ENCODE measurements at regions not wholly inside any gene's neighbourhood (a gene's known extent, or its start where the extent isn't known, plus 50 kb on each side); places are given as distances from the start of the nearest gene placed in this dataset.
A peak's percentile ranks its signal among the peaks of the same experiment; 100 is the strongest.

- peak; percentile 72 for DNase-seq (ENCODE audit: low spot score)
- ChIA-PET CTCF (ENCODE audit: low intra/inter-chr PET ratio, low total read pairs) (no interaction called here), POLR2A (interaction anchor here (1.0 to 1.9 kb wide), 2 partner anchors 9 to 61 kb away, joined by 6 to 7 read pairs; no protein-coding TSS in a partner anchor)
- no TSS peak for BruUV-seq (replicated peaks)
- H3K4me1 ChIP-seq (ENCODE audit: insufficient read depth, low read length) = peaks cover 53% of the 10 kb centered on the region
- peak; percentile 79 for FAIRE-seq
- in situ Hi-C loops (cut with HindIII; ENCODE audit: extremely low pct_ligation_motif_present, low pct_unique_long_range_greater_than_20kb) (no loop called here), intact Hi-C loops (cut with micrococcal nuclease; ENCODE audit: unreplicated experiment) (no loop called here)
- 51% methylated on average over 11 of the region's 27 CpGs for whole genome bisulfite sequencing (ENCODE audit: low lambda C conversion rate)
- peaks cover 0 to 10% of the 10 kb centered on the region in 2 experiments; a peak in 3 of 5 replicates for H3K27me3 ChIP-seq (ENCODE audit: control insufficient read depth in 1 of 2, insufficient read depth in 2 of 2, low read length in 2 of 2)
- no peaks in the 10 kb centered on the region for H4K20me1 ChIP-seq (ENCODE audit: insufficient read depth, low read length)
- H3K9ac ChIP-seq (ENCODE audit: insufficient read depth, low read depth, low read length) = no peak overlapping the region
- no peaks in the 10 kb centered on the region for H3K36me3 ChIP-seq (replicated peaks in 1 of 2; ENCODE audit: control insufficient read depth in 1 of 2, insufficient read depth in 2 of 2, low read length in 2 of 2)
- H3K4me3 ChIP-seq (replicated peaks in 1 of 3; ENCODE audit: insufficient read depth in 1 of 3, low read depth in 2 of 3, low read length in 3 of 3) = peak overlapping the region in 1 of 3 experiments; percentile 27; a peak in 1 of 6 replicates
- peak overlapping the region; percentile 61 for H3K4me2 ChIP-seq (ENCODE audit: low read depth, low read length)
- H3K27ac ChIP-seq (ENCODE audit: extremely low read length, insufficient read depth, low read length) = no peak overlapping the region
- no peaks in the 10 kb centered on the region for H3K79me2 ChIP-seq (ENCODE audit: insufficient read depth, low read length)
- ATAC-seq = peak; percentile 93
- H2AFZ ChIP-seq (ENCODE audit: low read length) = no peak overlapping the region
- no peaks in the 10 kb centered on the region for H3K9me3 ChIP-seq (ENCODE audit: low read length)
- TF ChIP-seq KDM5B (CRISPR knock-in tag; IDR thresholded peaks at IDR 0.05; ENCODE audit: borderline replicate concordance) = peak; percentile 37; the same call in 1 of the 2 replicates
- TF ChIP-seq ZBTB39 (CRISPR knock-in tag; IDR thresholded peaks at IDR 0.05) = no peak
- TF ChIP-seq, protein P1, sequence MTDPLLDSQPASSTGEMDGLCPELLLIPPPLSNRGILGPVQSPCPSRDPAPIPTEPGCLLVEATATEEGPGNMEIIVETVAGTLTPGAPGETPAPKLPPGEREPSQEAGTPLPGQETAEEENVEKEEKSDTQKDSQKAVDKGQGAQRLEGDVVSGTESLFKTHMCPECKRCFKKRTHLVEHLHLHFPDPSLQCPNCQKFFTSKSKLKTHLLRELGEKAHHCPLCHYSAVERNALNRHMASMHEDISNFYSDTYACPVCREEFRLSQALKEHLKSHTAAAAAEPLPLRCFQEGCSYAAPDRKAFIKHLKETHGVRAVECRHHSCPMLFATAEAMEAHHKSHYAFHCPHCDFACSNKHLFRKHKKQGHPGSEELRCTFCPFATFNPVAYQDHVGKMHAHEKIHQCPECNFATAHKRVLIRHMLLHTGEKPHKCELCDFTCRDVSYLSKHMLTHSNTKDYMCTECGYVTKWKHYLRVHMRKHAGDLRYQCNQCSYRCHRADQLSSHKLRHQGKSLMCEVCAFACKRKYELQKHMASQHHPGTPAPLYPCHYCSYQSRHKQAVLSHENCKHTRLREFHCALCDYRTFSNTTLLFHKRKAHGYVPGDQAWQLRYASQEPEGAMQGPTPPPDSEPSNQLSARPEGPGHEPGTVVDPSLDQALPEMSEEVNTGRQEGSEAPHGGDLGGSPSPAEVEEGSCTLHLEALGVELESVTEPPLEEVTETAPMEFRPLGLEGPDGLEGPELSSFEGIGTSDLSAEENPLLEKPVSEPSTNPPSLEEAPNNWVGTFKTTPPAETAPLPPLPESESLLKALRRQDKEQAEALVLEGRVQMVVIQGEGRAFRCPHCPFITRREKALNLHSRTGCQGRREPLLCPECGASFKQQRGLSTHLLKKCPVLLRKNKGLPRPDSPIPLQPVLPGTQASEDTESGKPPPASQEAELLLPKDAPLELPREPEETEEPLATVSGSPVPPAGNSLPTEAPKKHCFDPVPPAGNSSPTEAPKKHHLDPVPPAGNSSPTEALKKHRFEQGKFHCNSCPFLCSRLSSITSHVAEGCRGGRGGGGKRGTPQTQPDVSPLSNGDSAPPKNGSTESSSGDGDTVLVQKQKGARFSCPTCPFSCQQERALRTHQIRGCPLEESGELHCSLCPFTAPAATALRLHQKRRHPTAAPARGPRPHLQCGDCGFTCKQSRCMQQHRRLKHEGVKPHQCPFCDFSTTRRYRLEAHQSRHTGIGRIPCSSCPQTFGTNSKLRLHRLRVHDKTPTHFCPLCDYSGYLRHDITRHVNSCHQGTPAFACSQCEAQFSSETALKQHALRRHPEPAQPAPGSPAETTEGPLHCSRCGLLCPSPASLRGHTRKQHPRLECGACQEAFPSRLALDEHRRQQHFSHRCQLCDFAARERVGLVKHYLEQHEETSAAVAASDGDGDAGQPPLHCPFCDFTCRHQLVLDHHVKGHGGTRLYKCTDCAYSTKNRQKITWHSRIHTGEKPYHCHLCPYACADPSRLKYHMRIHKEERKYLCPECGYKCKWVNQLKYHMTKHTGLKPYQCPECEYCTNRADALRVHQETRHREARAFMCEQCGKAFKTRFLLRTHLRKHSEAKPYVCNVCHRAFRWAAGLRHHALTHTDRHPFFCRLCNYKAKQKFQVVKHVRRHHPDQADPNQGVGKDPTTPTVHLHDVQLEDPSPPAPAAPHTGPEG (CRISPR knock-in tag; IDR thresholded peaks at IDR 0.05) = no peak
- TF ChIP-seq, protein P2, sequence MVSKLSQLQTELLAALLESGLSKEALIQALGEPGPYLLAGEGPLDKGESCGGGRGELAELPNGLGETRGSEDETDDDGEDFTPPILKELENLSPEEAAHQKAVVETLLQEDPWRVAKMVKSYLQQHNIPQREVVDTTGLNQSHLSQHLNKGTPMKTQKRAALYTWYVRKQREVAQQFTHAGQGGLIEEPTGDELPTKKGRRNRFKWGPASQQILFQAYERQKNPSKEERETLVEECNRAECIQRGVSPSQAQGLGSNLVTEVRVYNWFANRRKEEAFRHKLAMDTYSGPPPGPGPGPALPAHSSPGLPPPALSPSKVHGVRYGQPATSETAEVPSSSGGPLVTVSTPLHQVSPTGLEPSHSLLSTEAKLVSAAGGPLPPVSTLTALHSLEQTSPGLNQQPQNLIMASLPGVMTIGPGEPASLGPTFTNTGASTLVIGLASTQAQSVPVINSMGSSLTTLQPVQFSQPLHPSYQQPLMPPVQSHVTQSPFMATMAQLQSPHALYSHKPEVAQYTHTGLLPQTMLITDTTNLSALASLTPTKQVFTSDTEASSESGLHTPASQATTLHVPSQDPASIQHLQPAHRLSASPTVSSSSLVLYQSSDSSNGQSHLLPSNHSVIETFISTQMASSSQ (IDR thresholded peaks at IDR 0.05; ENCODE audit: low read depth) = no peak
- TF ChIP-seq, protein P2 (CRISPR knock-in tag; IDR thresholded peaks at IDR 0.05; ENCODE audit: borderline replicate concordance) = peak; percentile 53; the same call in 1 of the 2 replicates
- no peak for TF ChIP-seq ZNF34 (CRISPR knock-in tag; IDR thresholded peaks at IDR 0.05; ENCODE audit: borderline replicate concordance)
- no peak for TF ChIP-seq MED13 (CRISPR knock-in tag; IDR thresholded peaks at IDR 0.05)
- TF ChIP-seq SOX5 (CRISPR knock-in tag; IDR thresholded peaks at IDR 0.05; ENCODE audit: borderline replicate concordance) = peak; percentile 76
- TF ChIP-seq CBX2 (IDR thresholded peaks at IDR 0.05; ENCODE audit: low read depth, low read length) = no peak
- TF ChIP-seq CBX2 (CRISPR knock-in tag; IDR thresholded peaks at IDR 0.05; ENCODE audit: low read depth) = peak; percentile 50; the same call in 1 of the 2 replicates
- TF ChIP-seq GATAD2A (CRISPR knock-in tag; IDR thresholded peaks at IDR 0.05) = peak; percentile 85
- TF ChIP-seq ZFP41 (CRISPR knock-in tag; IDR thresholded peaks at IDR 0.05; ENCODE audit: borderline replicate concordance) = no peak
Observed at GRCh38 chr14:101226603-101227425, 323.3 kb upstream of the RTL1 start.
